GM23248 (cell line): ENCODE measurements at regions not wholly inside any gene's neighbourhood (a gene's known extent, or its start where the extent isn't known, plus 50 kb on each side); places are given as distances from the start of the nearest gene placed in this dataset.

ENCODE experiments used
- DNase-seq: peaks from one replicate; pipeline ENCODE4 v3.0.0-alpha.2; 2015
- H2AFZ ChIP-seq: fragments of 200-600 bp; sonication (generic); 2 replicates; pipeline ENCODE4 v1.6.1; 2016; ENCODE audit warnings: antibody characterized with exemption
- H3F3A ChIP-seq: fragments of 200-600 bp; sonication (generic); 2 replicates; pipeline ENCODE4 v1.6.1; 2016; ENCODE audit warnings: mild to moderate bottlenecking, antibody characterized with exemption, mixed run types; ENCODE audit not compliant: insufficient read depth
- H3K27ac ChIP-seq: fragments of 200-600 bp; sonication (generic); 2 replicates; pipeline ENCODE4 v1.5.1; 2016; ENCODE audit warnings: mild to moderate bottlenecking
- H3K27me3 ChIP-seq: fragments of 200-600 bp; sonication (generic); replicated peaks from 2 replicates; pipeline ENCODE4 v1.6.1; 2016; ENCODE audit warnings: mild to moderate bottlenecking; ENCODE audit not compliant: insufficient read depth
- H3K36me3 ChIP-seq: fragments of 200-600 bp; sonication (generic); 2 replicates; pipeline ENCODE4 v1.6.1; 2016; ENCODE audit warnings: low read depth, mild to moderate bottlenecking
- H3K4me1 ChIP-seq: fragments of 200-600 bp; sonication (generic); 2 replicates; pipeline ENCODE4 v1.6.1; 2016; ENCODE audit warnings: mild to moderate bottlenecking; ENCODE audit not compliant: insufficient read depth
- H3K4me2 ChIP-seq: fragments of 200-600 bp; sonication (generic); one replicate; pipeline ENCODE4 v1.6.1; 2016; ENCODE audit warnings: mild to moderate bottlenecking; ENCODE audit not compliant: unreplicated experiment
- H3K4me3 ChIP-seq: fragments of 200-600 bp; sonication (generic); 2 replicates; pipeline ENCODE4 v1.5.1; 2016; ENCODE audit warnings: mild to moderate bottlenecking
- H3K79me2 ChIP-seq: fragments of 200-600 bp; sonication (generic); 2 replicates; pipeline ENCODE4 v1.6.1; 2016; ENCODE audit warnings: mild to moderate bottlenecking; ENCODE audit not compliant: insufficient read depth
- H3K9ac ChIP-seq: fragments of 200-600 bp; sonication (generic); 2 replicates; pipeline ENCODE4 v1.6.1; 2016; ENCODE audit warnings: mild to moderate bottlenecking
- H3K9me2 ChIP-seq: fragments of 200-600 bp; sonication (generic); 2 replicates; pipeline ENCODE4 v1.6.1; 2016; ENCODE audit warnings: mixed run types, mild to moderate bottlenecking, moderate library complexity; ENCODE audit not compliant: insufficient read depth
- H3K9me3 ChIP-seq: fragments of 200-600 bp; sonication (generic); one replicate; pipeline ENCODE4 v1.6.1; 2017; ENCODE audit warnings: low read depth
- H4K20me1 ChIP-seq: fragments of 200-600 bp; sonication (generic); 2 replicates; pipeline ENCODE4 v1.6.0; 2016; ENCODE audit not compliant: insufficient read depth
- EZH2 ChIP-seq: fragments of 200-600 bp; sonication (generic); IDR thresholded peaks from 2 replicates; pipeline ENCODE4 v1.6.1; 2018; ENCODE audit warnings: antibody characterized with exemption, mild to moderate bottlenecking; ENCODE audit not compliant: insufficient read depth, poor library complexity, severe bottlenecking
- EZH2phosphoT487 ChIP-seq: fragments of 200-600 bp; sonication (generic); IDR thresholded peaks from 2 replicates; pipeline ENCODE4 v1.6.1; 2018; ENCODE audit warnings: antibody characterized with exemption, moderate library complexity, mild to moderate bottlenecking, low read depth; ENCODE audit not compliant: insufficient read depth
- WGBS, 2 experiments: methylation state at CpG; one replicate each; pipeline ENCODE4 v1.1.6; 2015 to 2017; ENCODE audit warnings: low lambda C conversion rate in 2 of 2, low coverage in 1 of 2; ENCODE audit errors: missing lambda C conversion rate in 2 of 2; 5-methylcytosine and 5-hydroxymethylcytosine counted together
- in situ Hi-C: fragments of 300-500 bp; cut with MboI; formaldehyde crosslinking; loops from 2 replicates; pipeline ENCODE4 v1.15.0; 2020

DNA sequence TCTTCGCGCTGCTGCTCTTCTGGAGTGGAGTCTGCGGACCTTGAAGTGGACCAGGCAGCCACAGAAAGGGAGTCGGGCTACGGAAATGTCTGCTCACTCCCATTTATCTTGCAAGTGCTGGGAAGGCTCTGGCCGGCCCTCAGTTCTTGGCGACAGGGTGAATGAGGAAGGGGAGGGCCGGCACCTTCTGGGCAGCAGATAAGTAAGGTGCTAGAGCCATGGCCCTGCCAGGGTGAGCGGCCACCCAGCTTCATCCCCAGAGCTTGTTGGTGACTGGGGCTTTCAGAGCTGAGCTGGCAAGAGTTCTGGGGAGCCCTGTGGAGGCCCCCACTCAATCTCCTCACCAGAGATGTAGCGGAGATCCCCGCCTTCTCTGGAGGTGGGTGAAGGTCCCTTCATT, 103.5 kb downstream of the ASB7 start:
- H4K20me1 ChIP-seq: no peaks in the 10 kb centered on the region

GRCh38 chr15:100707229-100707628, 104.8 kb downstream of the ASB7 start:
- no peaks in the 10 kb centered on the region for H3K36me3 ChIP-seq
- TF ChIP-seq EZH2phosphoT487 (no peak), EZH2 (no peak)
- DNase-seq: no peak
- H2AFZ ChIP-seq: no peak overlapping the region
- H3K9ac ChIP-seq: no peak overlapping the region
- H3K27ac ChIP-seq: no peak overlapping the region
- H3K79me2 ChIP-seq: no peaks in the 10 kb centered on the region
- H3F3A ChIP-seq: peaks cover 19% of the 10 kb centered on the region
- no peak overlapping the region for H3K4me3 ChIP-seq
- in situ Hi-C loops: no loop called here
- H3K27me3 ChIP-seq: no peaks in the 10 kb centered on the region
- H4K20me1 ChIP-seq: no peaks in the 10 kb centered on the region
- H3K9me3 ChIP-seq: no peaks in the 10 kb centered on the region
- H3K9me2 ChIP-seq: no peaks in the 10 kb centered on the region
- WGBS, 2 experiments: 69 to 71% methylated on average over 4 of the region's 4 CpGs
- peaks cover 28% of the 10 kb centered on the region for H3K4me1 ChIP-seq
- no peak overlapping the region for H3K4me2 ChIP-seq

More for the DNA sequence above, 103.5 kb downstream of the ASB7 start:
- DNase-seq: no peak
- peaks cover 22% of the 10 kb centered on the region for H3K4me1 ChIP-seq
- no peak overlapping the region for H3K9ac ChIP-seq
- H3K27me3 ChIP-seq: no peaks in the 10 kb centered on the region
- H3K36me3 ChIP-seq: no peaks in the 10 kb centered on the region
- H3K4me2 ChIP-seq: no peak overlapping the region
- H3K27ac ChIP-seq: no peak overlapping the region
- H3K9me2 ChIP-seq: no peaks in the 10 kb centered on the region
- in situ Hi-C loops: no loop called here
- no peak overlapping the region for H2AFZ ChIP-seq
- H3F3A ChIP-seq: peaks cover 20% of the 10 kb centered on the region
- H3K9me3 ChIP-seq: no peaks in the 10 kb centered on the region
- H3K4me3 ChIP-seq: no peak overlapping the region
- WGBS, 2 experiments: 98 to 99% methylated on average over 11 of the region's 11 CpGs
- TF ChIP-seq EZH2: no peak
- TF ChIP-seq EZH2phosphoT487: no peak
- H3K79me2 ChIP-seq: no peaks in the 10 kb centered on the region

GRCh38 chr15:100708916-100709315, 106.5 kb downstream of the ASB7 start:
- Histone ChIP-seq H3K27me3 (no peaks in the 10 kb centered on the region), H3K4me3 (no peak overlapping the region), H3K9me2 (no peaks in the 10 kb centered on the region), H3F3A (peaks cover 5% of the 10 kb centered on the region), H2AFZ (no peak overlapping the region), H3K4me1 (peaks cover 31% of the 10 kb centered on the region), H4K20me1 (no peaks in the 10 kb centered on the region), H3K79me2 (no peaks in the 10 kb centered on the region), H3K9ac (no peak overlapping the region), H3K4me2 (no peak overlapping the region), H3K27ac (no peak overlapping the region), H3K36me3 (no peaks in the 10 kb centered on the region), H3K9me3 (no peaks in the 10 kb centered on the region)
- DNase-seq: no peak
- in situ Hi-C loops: no loop called here
- WGBS, 2 experiments: 99 to 100% methylated on average over 3 of the region's 3 CpGs
- TF ChIP-seq EZH2phosphoT487: no peak
- TF ChIP-seq EZH2: no peak

DNA sequence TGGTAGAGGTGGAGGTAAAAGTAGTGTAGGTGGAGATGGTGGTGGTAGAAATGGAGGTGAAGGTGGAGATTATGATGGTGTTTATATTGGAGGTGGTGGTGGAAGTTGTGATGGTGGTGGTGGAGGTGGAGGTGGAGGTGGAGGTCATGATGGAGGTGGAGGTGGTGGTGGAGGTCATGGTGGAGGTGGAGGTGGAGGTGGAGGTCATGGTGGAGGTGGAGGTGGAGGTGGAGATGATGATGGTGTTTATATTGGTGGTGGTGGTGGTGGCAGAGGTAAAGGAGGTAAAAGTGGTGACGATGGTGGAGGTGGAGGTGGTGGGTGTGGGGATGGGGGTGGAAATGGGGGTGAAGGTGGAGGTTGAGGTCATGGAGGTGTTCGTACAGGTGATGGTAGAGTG, 107.8 kb downstream of the ASB7 start:
- Histone ChIP-seq H3K9me3 (no peaks in the 10 kb centered on the region), H3K4me3 (no peak overlapping the region), H2AFZ (no peak overlapping the region), H3K9me2 (no peaks in the 10 kb centered on the region), H3K36me3 (no peaks in the 10 kb centered on the region), H3K4me2 (no peak overlapping the region), H3K79me2 (no peaks in the 10 kb centered on the region), H3F3A (no peaks in the 10 kb centered on the region; the same call in none of the 2 replicates), H3K4me1 (peaks cover 19% of the 10 kb centered on the region), H4K20me1 (no peaks in the 10 kb centered on the region), H3K27ac (no peak overlapping the region), H3K27me3 (no peaks in the 10 kb centered on the region), H3K9ac (no peak overlapping the region)
- in situ Hi-C loops: no loop called here
- DNase-seq: no peak
- no peak for TF ChIP-seq EZH2
- TF ChIP-seq EZH2phosphoT487: no peak
- 47 to 100% methylated on average over 1 to 2 of the region's 2 CpGs for WGBS, 2 experiments

DNA sequence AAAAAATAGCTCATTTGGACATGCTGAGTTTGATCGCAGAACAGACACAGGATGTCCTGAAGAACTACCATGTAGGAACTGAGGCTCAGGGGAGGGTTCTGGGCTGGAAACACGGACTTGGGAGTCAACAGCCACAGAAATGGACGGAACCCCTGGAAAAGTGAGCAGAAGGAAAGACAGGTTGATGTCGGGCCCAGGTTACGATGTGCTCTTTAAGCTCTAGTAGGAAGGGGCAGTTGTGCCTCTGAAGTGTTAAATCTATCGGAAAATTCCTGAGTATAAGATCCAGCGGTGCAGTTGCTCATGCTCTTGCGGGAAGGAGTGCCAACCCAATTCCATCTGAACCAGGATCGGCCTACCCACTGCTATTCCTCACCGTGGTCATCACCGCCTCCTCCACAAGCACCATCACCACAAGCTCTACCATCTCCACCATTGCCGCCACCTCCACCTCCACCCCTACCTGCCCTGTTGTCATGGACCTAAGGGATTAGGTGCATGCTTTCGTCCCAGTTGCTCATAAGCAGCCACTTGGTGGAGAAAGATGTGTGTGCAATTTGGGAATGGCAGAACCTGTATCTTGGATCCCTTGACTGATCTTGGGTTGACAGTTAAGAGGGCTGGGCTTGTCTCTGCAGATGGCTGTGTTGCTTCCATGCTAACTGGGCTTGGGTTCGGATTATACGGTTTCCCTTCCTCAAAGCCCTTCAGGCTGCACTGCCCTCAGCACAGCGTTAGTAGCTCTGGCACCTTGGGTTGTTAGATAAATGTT, 108.5 kb downstream of the ASB7 start:
- DNase-seq: no peak
- Histone ChIP-seq H3K79me2 (no peaks in the 10 kb centered on the region), H3K4me1 (peaks cover 19% of the 10 kb centered on the region), H3K4me3 (no peak overlapping the region), H3K9me3 (no peaks in the 10 kb centered on the region), H3K4me2 (no peak overlapping the region), H3F3A (no peaks in the 10 kb centered on the region; the same call in none of the 2 replicates), H2AFZ (no peak overlapping the region), H3K27me3 (no peaks in the 10 kb centered on the region), H3K9ac (no peak overlapping the region), H3K36me3 (no peaks in the 10 kb centered on the region), H3K27ac (no peak overlapping the region), H3K9me2 (no peaks in the 10 kb centered on the region), H4K20me1 (no peaks in the 10 kb centered on the region)
- TF ChIP-seq EZH2: no peak
- no peak for TF ChIP-seq EZH2phosphoT487
- in situ Hi-C loops: no loop called here
- 92 to 94% methylated on average over 16 of the region's 16 CpGs for WGBS, 2 experiments
